ENCODE measurements at regions not wholly inside any gene's neighbourhood (a gene's known extent, or its start where the extent isn't known, plus 50 kb on each side); places are given as distances from the start of the nearest gene placed in this dataset.

- H3K27me3 Mint-ChIP-seq, result peaks cover 6 to 17% of the 10 kb centered on the region in 2 donors
- H3K4me1 Mint-ChIP-seq, result peaks cover 7 to 22% (median 14%) of the 10 kb centered on the region in 3 donors
- no peaks in the 10 kb centered on the region for H3K27me3 ChIP-seq (ENCODE audit: insufficient read depth, low read length, poor library complexity, severe bottlenecking)
- H3K27ac Mint-ChIP-seq, result peak overlapping the region in 5 of 8 donors; percentile 15 to 84 (median 49)
- peaks cover 0 to 23% (median 2%) of the 10 kb centered on the region in 3 donors for H3K36me3 Mint-ChIP-seq
- POLR2A ChIA-PET, result no interaction called here
- H3K9me3 ChIP-seq (ENCODE audit: low read length), result no peaks in the 10 kb centered on the region
- H3K4me3 ChIP-seq (ENCODE audit: low read length), result no peak overlapping the region
- H3K36me3 ChIP-seq (ENCODE audit: insufficient read depth, low read length), result no peaks in the 10 kb centered on the region
- CTCF ChIA-PET, result no interaction called here
- H3K9me3 Mint-ChIP-seq, result peaks cover 7 to 26% (median 22%) of the 10 kb centered on the region in 5 donors
- H3K4me3 Mint-ChIP-seq, result no peak overlapping the region
- H3K27ac ChIP-seq (ENCODE audit: low read depth, low read length), result no peak overlapping the region
- no peak for DNase-seq
- no peaks in the 10 kb centered on the region for H3K4me1 ChIP-seq (ENCODE audit: insufficient read depth, low read length)
Observed at GRCh38 chr2:111633643-111634042, 250.3 kb downstream of the ANAPC1 start.

GRCh38 chr2:111634050-111634794 lies 249.8 kb downstream of the ANAPC1 start:
- CTCF ChIA-PET, result no interaction called here
- POLR2A ChIA-PET, result no interaction called here
- H3K27ac Mint-ChIP-seq, result peak overlapping the region in 7 of 8 donors; percentile 1 to 84 (median 49)
- H3K9me3 ChIP-seq (ENCODE audit: low read length), result no peaks in the 10 kb centered on the region
- H3K9me3 Mint-ChIP-seq, result peaks cover 3 to 25% (median 16%) of the 10 kb centered on the region in 5 donors
- H3K27me3 Mint-ChIP-seq, result peaks cover 7 to 17% of the 10 kb centered on the region in 2 donors
- H3K36me3 Mint-ChIP-seq, result peaks cover 0 to 18% (median 0%) of the 10 kb centered on the region in 3 donors
- no peaks in the 10 kb centered on the region for H3K4me1 ChIP-seq (ENCODE audit: insufficient read depth, low read length)
- DNase-seq, result peak in 1 of 5 donors; percentile 21
- no peak overlapping the region for H3K4me3 ChIP-seq (ENCODE audit: low read length)
- H3K27me3 ChIP-seq (ENCODE audit: insufficient read depth, low read length, poor library complexity, severe bottlenecking), result no peaks in the 10 kb centered on the region
- no peak overlapping the region for H3K4me3 Mint-ChIP-seq
- no peak overlapping the region for H3K27ac ChIP-seq (ENCODE audit: low read depth, low read length)
- no peaks in the 10 kb centered on the region for H3K36me3 ChIP-seq (ENCODE audit: insufficient read depth, low read length)
- H3K4me1 Mint-ChIP-seq, result peaks cover 7 to 22% (median 14%) of the 10 kb centered on the region in 3 donors

GRCh38 chr2:111634995-111635538 lies 248.9 kb downstream of the ANAPC1 start:
- peaks cover 0 to 13% (median 0%) of the 10 kb centered on the region in 3 donors for H3K36me3 Mint-ChIP-seq
- CTCF ChIA-PET, result no interaction called here
- DNase-seq, result no peak
- H3K4me1 Mint-ChIP-seq, result peaks cover 7 to 22% (median 14%) of the 10 kb centered on the region in 3 donors
- peak overlapping the region in 1 of 8 donors; percentile 27 for H3K27ac Mint-ChIP-seq
- POLR2A ChIA-PET, result no interaction called here
- H3K27me3 Mint-ChIP-seq, result peaks cover 7 to 17% of the 10 kb centered on the region in 2 donors
- Histone ChIP-seq H3K27me3 (ENCODE audit: insufficient read depth, low read length, poor library complexity, severe bottlenecking) (no peaks in the 10 kb centered on the region), H3K9me3 (ENCODE audit: low read length) (no peaks in the 10 kb centered on the region), H3K4me1 (ENCODE audit: insufficient read depth, low read length) (no peaks in the 10 kb centered on the region), H3K27ac (ENCODE audit: low read depth, low read length) (no peak overlapping the region), H3K36me3 (ENCODE audit: insufficient read depth, low read length) (no peaks in the 10 kb centered on the region), H3K4me3 (ENCODE audit: low read length) (no peak overlapping the region)
- no peak overlapping the region for H3K4me3 Mint-ChIP-seq
- H3K9me3 Mint-ChIP-seq, result peaks cover 3 to 23% (median 14%) of the 10 kb centered on the region in 5 donors

- ChIA-PET CTCF (no interaction called here), POLR2A (no interaction called here)
- peaks cover 0 to 2% (median 0%) of the 10 kb centered on the region in 3 donors for H3K36me3 Mint-ChIP-seq
- Histone ChIP-seq H3K36me3 (ENCODE audit: insufficient read depth, low read length) (no peaks in the 10 kb centered on the region), H3K27ac (ENCODE audit: low read depth, low read length) (no peak overlapping the region), H3K27me3 (ENCODE audit: insufficient read depth, low read length, poor library complexity, severe bottlenecking) (no peaks in the 10 kb centered on the region), H3K9me3 (ENCODE audit: low read length) (no peaks in the 10 kb centered on the region), H3K4me3 (ENCODE audit: low read length) (no peak overlapping the region), H3K4me1 (ENCODE audit: insufficient read depth, low read length) (no peaks in the 10 kb centered on the region)
- DNase-seq, result no peak
- H3K4me3 Mint-ChIP-seq, result no peak overlapping the region
- peaks cover 7 to 29% (median 14%) of the 10 kb centered on the region in 3 donors for H3K4me1 Mint-ChIP-seq
- peaks cover 0 to 14% (median 9%) of the 10 kb centered on the region in 5 donors for H3K9me3 Mint-ChIP-seq
- peaks cover 10 to 25% of the 10 kb centered on the region in 2 donors for H3K27me3 Mint-ChIP-seq
- no peak overlapping the region for H3K27ac Mint-ChIP-seq
Observed at GRCh38 chr2:111636905-111637304, 247.1 kb downstream of the ANAPC1 start.

- H3K27ac Mint-ChIP-seq, result no peak overlapping the region
- Histone ChIP-seq H3K4me3 (ENCODE audit: low read length) (no peak overlapping the region), H3K4me1 (ENCODE audit: insufficient read depth, low read length) (no peaks in the 10 kb centered on the region), H3K27me3 (ENCODE audit: insufficient read depth, low read length, poor library complexity, severe bottlenecking) (no peaks in the 10 kb centered on the region), H3K27ac (ENCODE audit: low read depth, low read length) (no peak overlapping the region), H3K36me3 (ENCODE audit: insufficient read depth, low read length) (no peaks in the 10 kb centered on the region), H3K9me3 (ENCODE audit: low read length) (no peaks in the 10 kb centered on the region)
- H3K4me1 Mint-ChIP-seq, result peaks cover 2 to 17% (median 4%) of the 10 kb centered on the region in 3 donors
- no peak for DNase-seq
- H3K36me3 Mint-ChIP-seq, result peaks cover 0 to 2% (median 0%) of the 10 kb centered on the region in 3 donors
- POLR2A ChIA-PET, result no interaction called here
- peaks cover 9 to 25% of the 10 kb centered on the region in 2 donors for H3K27me3 Mint-ChIP-seq
- H3K9me3 Mint-ChIP-seq, result peaks cover 0 to 14% (median 9%) of the 10 kb centered on the region in 5 donors
- CTCF ChIA-PET, result no interaction called here
- no peak overlapping the region for H3K4me3 Mint-ChIP-seq
Observed at GRCh38 chr2:111638274-111638877, 245.6 kb downstream of the ANAPC1 start.

- H3K27ac Mint-ChIP-seq, result no peak overlapping the region
- H3K4me1 Mint-ChIP-seq, result peaks cover 0 to 7% (median 0%) of the 10 kb centered on the region in 3 donors
- ChIA-PET CTCF (interaction anchor here (1.2 kb wide), 1 partner anchor 15 kb away, joined by 3 read pairs; no protein-coding TSS in a partner anchor), POLR2A (no interaction called here)
- DNase-seq, result no peak
- H3K9me3 ChIP-seq (ENCODE audit: low read length), result no peaks in the 10 kb centered on the region
- no peaks in the 10 kb centered on the region for H3K27me3 ChIP-seq (ENCODE audit: insufficient read depth, low read length, poor library complexity, severe bottlenecking)
- no peak overlapping the region for H3K4me3 ChIP-seq (ENCODE audit: low read length)
- no peaks in the 10 kb centered on the region for H3K36me3 ChIP-seq (ENCODE audit: insufficient read depth, low read length)
- peaks cover 0 to 2% (median 0%) of the 10 kb centered on the region in 3 donors for H3K36me3 Mint-ChIP-seq
- no peak overlapping the region for H3K4me3 Mint-ChIP-seq
- peaks cover 8 to 21% of the 10 kb centered on the region in 2 donors for H3K27me3 Mint-ChIP-seq
- peaks cover 0 to 14% (median 9%) of the 10 kb centered on the region in 5 donors for H3K9me3 Mint-ChIP-seq
- H3K4me1 ChIP-seq (ENCODE audit: insufficient read depth, low read length), result no peaks in the 10 kb centered on the region
- no peak overlapping the region for H3K27ac ChIP-seq (ENCODE audit: low read depth, low read length)
Observed at GRCh38 chr2:111640480-111640879, 243.5 kb downstream of the ANAPC1 start.

GRCh38 chr2:111642586-111643327 lies 241.2 kb downstream of the ANAPC1 start:
- POLR2A ChIA-PET, result no interaction called here
- H3K36me3 ChIP-seq (ENCODE audit: insufficient read depth, low read length), result no peaks in the 10 kb centered on the region
- Mint-ChIP-seq H3K4me1 (peaks cover 0 to 7% (median 0%) of the 10 kb centered on the region in 3 donors), H3K27me3 (peaks cover 14 to 19% of the 10 kb centered on the region in 2 donors), H3K27ac (no peak overlapping the region), H3K4me3 (no peak overlapping the region), H3K36me3 (peaks cover 0 to 17% (median 2%) of the 10 kb centered on the region in 3 donors), H3K9me3 (peaks cover 13 to 25% (median 21%) of the 10 kb centered on the region in 5 donors)
- CTCF ChIA-PET, result no interaction called here
- no peak for DNase-seq
- no peak overlapping the region for H3K27ac ChIP-seq (ENCODE audit: low read depth, low read length)
- no peak overlapping the region for H3K4me3 ChIP-seq (ENCODE audit: low read length)
- H3K4me1 ChIP-seq (ENCODE audit: insufficient read depth, low read length), result no peaks in the 10 kb centered on the region
- H3K9me3 ChIP-seq (ENCODE audit: low read length), result no peaks in the 10 kb centered on the region
- H3K27me3 ChIP-seq (ENCODE audit: insufficient read depth, low read length, poor library complexity, severe bottlenecking), result no peaks in the 10 kb centered on the region

Data from CD8-positive, alpha-beta memory T cell (primary cell).